GM06990 (cell line): ENCODE measurements at regions not wholly inside any gene's neighbourhood (a gene's known extent, or its start where the extent isn't known, plus 50 kb on each side); places are given as distances from the start of the nearest gene placed in this dataset.

Experiments used
- DNase-seq: peaks from one replicate; pipeline ENCODE4 v3.0.0-alpha.2; 2011; ENCODE audit not compliant: insufficient read length; ENCODE audit errors: extremely low read depth
- H3K27me3 ChIP-seq: replicated peaks from 2 replicates; pipeline ENCODE4 v1.6.0; 2011; ENCODE audit warnings: low read length; ENCODE audit not compliant: control insufficient read depth, insufficient read depth
- H3K36me3 ChIP-seq: 2 replicates; pipeline ENCODE4 v1.5.1; 2011; ENCODE audit warnings: low read length; ENCODE audit not compliant: control insufficient read depth, insufficient read depth
- H3K4me3 ChIP-seq: replicated peaks from 2 replicates; pipeline ENCODE4 v1.5.1; 2011; ENCODE audit warnings: low read depth, mild to moderate bottlenecking, control low read depth, low read length
- TF ChIP-seq, protein P1 (sequence below): IDR thresholded peaks from 2 replicates; pipeline ENCODE4 v1.5.1; 2011; ENCODE audit warnings: low read length, control low read depth, mild to moderate bottlenecking, inconsistent platforms; ENCODE audit not compliant: insufficient read depth, poor library complexity, severe bottlenecking

DNA sequence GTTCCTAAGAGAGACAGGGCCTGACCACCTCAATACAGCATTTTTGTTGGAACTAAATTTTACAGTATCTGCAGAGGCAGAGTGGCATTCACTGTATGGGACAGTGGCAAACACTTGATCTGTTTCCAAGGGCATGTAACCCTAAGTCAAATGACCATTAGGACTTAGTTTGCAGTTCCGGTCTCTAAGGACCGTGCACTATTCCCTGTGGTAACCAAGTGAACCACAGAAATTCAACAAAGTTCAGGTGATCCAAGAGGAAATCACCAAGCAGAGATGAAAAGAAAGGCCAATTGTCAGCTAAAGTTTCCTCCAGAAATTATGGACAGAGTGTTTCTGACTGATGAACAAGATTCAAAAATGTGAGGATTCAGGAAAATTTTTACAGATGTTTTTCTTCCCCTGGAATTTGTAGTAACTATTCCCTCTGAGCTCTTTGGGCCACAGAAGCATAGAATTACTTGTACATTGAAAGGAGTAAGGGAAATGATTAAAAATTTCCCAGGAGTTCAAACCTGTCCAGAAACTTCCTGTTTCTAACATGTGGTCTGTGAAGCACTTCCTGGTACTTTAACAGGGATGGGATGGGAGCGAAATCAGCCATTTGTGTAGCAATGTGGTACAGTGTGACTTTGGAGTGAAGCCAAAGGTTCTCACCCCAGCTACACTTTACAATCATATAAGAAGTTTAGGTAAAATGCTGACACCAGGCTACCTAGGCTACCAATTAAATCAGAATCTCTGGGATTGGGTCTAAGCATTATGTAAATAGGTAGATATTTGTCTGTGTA lies 266.1 kb upstream of the MAP3K1 start:
- TF ChIP-seq, protein P1, sequence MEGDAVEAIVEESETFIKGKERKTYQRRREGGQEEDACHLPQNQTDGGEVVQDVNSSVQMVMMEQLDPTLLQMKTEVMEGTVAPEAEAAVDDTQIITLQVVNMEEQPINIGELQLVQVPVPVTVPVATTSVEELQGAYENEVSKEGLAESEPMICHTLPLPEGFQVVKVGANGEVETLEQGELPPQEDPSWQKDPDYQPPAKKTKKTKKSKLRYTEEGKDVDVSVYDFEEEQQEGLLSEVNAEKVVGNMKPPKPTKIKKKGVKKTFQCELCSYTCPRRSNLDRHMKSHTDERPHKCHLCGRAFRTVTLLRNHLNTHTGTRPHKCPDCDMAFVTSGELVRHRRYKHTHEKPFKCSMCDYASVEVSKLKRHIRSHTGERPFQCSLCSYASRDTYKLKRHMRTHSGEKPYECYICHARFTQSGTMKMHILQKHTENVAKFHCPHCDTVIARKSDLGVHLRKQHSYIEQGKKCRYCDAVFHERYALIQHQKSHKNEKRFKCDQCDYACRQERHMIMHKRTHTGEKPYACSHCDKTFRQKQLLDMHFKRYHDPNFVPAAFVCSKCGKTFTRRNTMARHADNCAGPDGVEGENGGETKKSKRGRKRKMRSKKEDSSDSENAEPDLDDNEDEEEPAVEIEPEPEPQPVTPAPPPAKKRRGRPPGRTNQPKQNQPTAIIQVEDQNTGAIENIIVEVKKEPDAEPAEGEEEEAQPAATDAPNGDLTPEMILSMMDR: no peak
- no peak overlapping the region for H3K4me3 ChIP-seq
- DNase-seq: no peak
- no peaks in the 10 kb centered on the region for H3K36me3 ChIP-seq
- no peaks in the 10 kb centered on the region for H3K27me3 ChIP-seq

- H3K4me3 ChIP-seq: no peak overlapping the region
- H3K27me3 ChIP-seq: no peaks in the 10 kb centered on the region; the same call in 1 of the 2 replicates
- TF ChIP-seq, protein P1: no peak
- DNase-seq: no peak
- H3K36me3 ChIP-seq: no peaks in the 10 kb centered on the region
Observed at GRCh38 chr5:56545016-56545415, 270.3 kb upstream of the MAP3K1 start.

- H3K4me3 ChIP-seq: no peak overlapping the region
- no peak for DNase-seq
- no peaks in the 10 kb centered on the region; the same call in 1 of the 2 replicates for H3K27me3 ChIP-seq
- TF ChIP-seq, protein P1: no peak
- no peaks in the 10 kb centered on the region for H3K36me3 ChIP-seq
Observed at GRCh38 chr5:56543441-56544388, 271.6 kb upstream of the MAP3K1 start.

- Histone ChIP-seq H3K36me3 (no peaks in the 10 kb centered on the region), H3K4me3 (no peak overlapping the region), H3K27me3 (no peaks in the 10 kb centered on the region; the same call in 1 of the 2 replicates)
- TF ChIP-seq, protein P1: no peak
- DNase-seq: no peak
Observed at GRCh38 chr5:56540266-56540665, 275.1 kb upstream of the MAP3K1 start.

DNA sequence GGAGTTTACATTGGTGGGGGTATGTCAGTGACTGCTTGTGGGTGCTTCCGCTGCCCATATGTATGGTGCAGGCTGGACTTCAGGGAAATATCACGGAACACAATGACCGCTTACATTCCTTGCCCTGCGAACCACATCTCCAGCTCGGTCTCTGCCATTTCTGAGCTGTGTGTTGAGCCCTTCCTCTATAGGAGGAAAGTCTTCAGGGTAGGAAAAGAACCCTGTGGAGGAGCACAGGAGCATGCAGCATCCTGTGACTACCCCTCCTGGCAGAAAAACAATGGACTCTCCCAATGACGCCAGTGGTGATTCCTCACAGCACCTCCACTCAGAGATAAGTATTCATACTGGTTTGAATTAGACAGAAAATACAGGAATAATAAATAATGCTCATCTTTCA lies 276.8 kb upstream of the MAP3K1 start:
- TF ChIP-seq, protein P1: no peak
- Histone ChIP-seq H3K4me3 (no peak overlapping the region), H3K27me3 (peaks cover 2% of the 10 kb centered on the region; the same call in 1 of the 2 replicates), H3K36me3 (no peaks in the 10 kb centered on the region)
- DNase-seq: no peak
